Chondrocyte (in vitro differentiated cells): ENCODE measurements at regions not wholly inside any gene's neighbourhood (a gene's known extent, or its start where the extent isn't known, plus 50 kb on each side); places are given as distances from the start of the nearest gene placed in this dataset.

ENCODE experiments used
- DNase-seq: peaks from one replicate; pipeline ENCODE4 v3.0.0; 2021; ENCODE audit warnings: mixed read lengths, low spot score
- H3K27ac Mint-ChIP-seq: one replicate; pipeline ENCODE4 v1.8.0; 2021; ENCODE audit warnings: mild to moderate bottlenecking, moderate library complexity, mixed read lengths; ENCODE audit not compliant: unreplicated experiment
- H3K27me3 Mint-ChIP-seq: 2 replicates; pipeline ENCODE4 v1.8.0; 2021; ENCODE audit warnings: low read depth, mixed read lengths
- H3K36me3 Mint-ChIP-seq: 2 replicates; pipeline ENCODE4 v1.8.0; 2021; ENCODE audit warnings: low read depth, mixed read lengths
- H3K4me1 Mint-ChIP-seq: 2 replicates; pipeline ENCODE4 v1.8.0; 2021; ENCODE audit warnings: low read depth, mild to moderate bottlenecking, mixed read lengths
- H3K4me3 Mint-ChIP-seq: one replicate; pipeline ENCODE4 v1.8.0; 2021; ENCODE audit warnings: mild to moderate bottlenecking, moderate library complexity, mixed read lengths; ENCODE audit not compliant: unreplicated experiment
- H3K9me3 Mint-ChIP-seq: 2 replicates; pipeline ENCODE4 v1.8.0; 2021; ENCODE audit warnings: low read depth, mixed read lengths
- TF ChIP-seq, protein P1 (sequence below): fragments of 200-600 bp; sonication (generic); IDR thresholded peaks from 2 replicates; pipeline ENCODE4 v1.5.0; 2021; ENCODE audit warnings: antibody characterized with exemption, mild to moderate bottlenecking, moderate library complexity

- H3K27me3 Mint-ChIP-seq, result peaks cover 3% of the 10 kb centered on the region
- no peaks in the 10 kb centered on the region for H3K36me3 Mint-ChIP-seq
- H3K4me3 Mint-ChIP-seq, result no peak overlapping the region
- peaks cover 16% of the 10 kb centered on the region for H3K4me1 Mint-ChIP-seq
- TF ChIP-seq, protein P1, sequence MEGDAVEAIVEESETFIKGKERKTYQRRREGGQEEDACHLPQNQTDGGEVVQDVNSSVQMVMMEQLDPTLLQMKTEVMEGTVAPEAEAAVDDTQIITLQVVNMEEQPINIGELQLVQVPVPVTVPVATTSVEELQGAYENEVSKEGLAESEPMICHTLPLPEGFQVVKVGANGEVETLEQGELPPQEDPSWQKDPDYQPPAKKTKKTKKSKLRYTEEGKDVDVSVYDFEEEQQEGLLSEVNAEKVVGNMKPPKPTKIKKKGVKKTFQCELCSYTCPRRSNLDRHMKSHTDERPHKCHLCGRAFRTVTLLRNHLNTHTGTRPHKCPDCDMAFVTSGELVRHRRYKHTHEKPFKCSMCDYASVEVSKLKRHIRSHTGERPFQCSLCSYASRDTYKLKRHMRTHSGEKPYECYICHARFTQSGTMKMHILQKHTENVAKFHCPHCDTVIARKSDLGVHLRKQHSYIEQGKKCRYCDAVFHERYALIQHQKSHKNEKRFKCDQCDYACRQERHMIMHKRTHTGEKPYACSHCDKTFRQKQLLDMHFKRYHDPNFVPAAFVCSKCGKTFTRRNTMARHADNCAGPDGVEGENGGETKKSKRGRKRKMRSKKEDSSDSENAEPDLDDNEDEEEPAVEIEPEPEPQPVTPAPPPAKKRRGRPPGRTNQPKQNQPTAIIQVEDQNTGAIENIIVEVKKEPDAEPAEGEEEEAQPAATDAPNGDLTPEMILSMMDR, result no peak
- no peak for DNase-seq
- H3K27ac Mint-ChIP-seq, result no peak overlapping the region
- no peaks in the 10 kb centered on the region for H3K9me3 Mint-ChIP-seq
Observed at GRCh38 chr14:55965851-55966250, 152.4 kb upstream of the PELI2 start.

DNA sequence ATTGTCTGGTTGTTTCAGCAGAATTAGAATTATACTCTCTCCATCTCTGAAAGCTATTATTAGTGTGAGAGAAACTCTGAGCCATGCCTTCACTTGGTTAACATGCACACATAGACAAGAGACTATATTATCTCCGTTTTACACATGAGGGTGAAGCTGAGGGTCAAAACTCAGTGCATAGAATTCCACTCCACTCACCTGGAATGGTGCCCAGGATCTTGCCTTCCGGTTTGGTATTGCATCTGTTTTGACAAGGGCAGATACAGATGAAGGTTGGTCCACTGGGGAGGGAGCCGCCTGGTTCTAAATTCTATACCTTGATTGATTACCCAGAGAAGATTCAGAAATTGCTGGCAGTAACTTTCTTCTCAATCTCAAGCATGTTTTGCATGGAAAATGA is 149.5 kb upstream of the PELI2 start:
- H3K27me3 Mint-ChIP-seq, result peaks cover under 1% of the 10 kb centered on the region
- peaks cover 16% of the 10 kb centered on the region for H3K4me1 Mint-ChIP-seq
- DNase-seq, result no peak
- H3K9me3 Mint-ChIP-seq, result no peaks in the 10 kb centered on the region
- H3K4me3 Mint-ChIP-seq, result no peak overlapping the region
- TF ChIP-seq, protein P1, result no peak
- no peak overlapping the region for H3K27ac Mint-ChIP-seq
- H3K36me3 Mint-ChIP-seq, result no peaks in the 10 kb centered on the region

GRCh38 chr14:55973285-55973800 is 144.9 kb upstream of the PELI2 start:
- H3K27me3 Mint-ChIP-seq, result no peaks in the 10 kb centered on the region
- TF ChIP-seq, protein P1, result no peak
- H3K4me3 Mint-ChIP-seq, result no peak overlapping the region
- no peak overlapping the region for H3K27ac Mint-ChIP-seq
- no peaks in the 10 kb centered on the region for H3K9me3 Mint-ChIP-seq
- DNase-seq, result no peak
- H3K4me1 Mint-ChIP-seq, result peaks cover 5% of the 10 kb centered on the region
- no peaks in the 10 kb centered on the region for H3K36me3 Mint-ChIP-seq

GRCh38 chr14:55973911-55974630 is 144.1 kb upstream of the PELI2 start:
- Mint-ChIP-seq H3K9me3 (no peaks in the 10 kb centered on the region), H3K27me3 (no peaks in the 10 kb centered on the region), H3K27ac (no peak overlapping the region), H3K36me3 (no peaks in the 10 kb centered on the region), H3K4me1 (peaks cover 5% of the 10 kb centered on the region), H3K4me3 (no peak overlapping the region)
- no peak for DNase-seq
- TF ChIP-seq, protein P1, result no peak

DNA sequence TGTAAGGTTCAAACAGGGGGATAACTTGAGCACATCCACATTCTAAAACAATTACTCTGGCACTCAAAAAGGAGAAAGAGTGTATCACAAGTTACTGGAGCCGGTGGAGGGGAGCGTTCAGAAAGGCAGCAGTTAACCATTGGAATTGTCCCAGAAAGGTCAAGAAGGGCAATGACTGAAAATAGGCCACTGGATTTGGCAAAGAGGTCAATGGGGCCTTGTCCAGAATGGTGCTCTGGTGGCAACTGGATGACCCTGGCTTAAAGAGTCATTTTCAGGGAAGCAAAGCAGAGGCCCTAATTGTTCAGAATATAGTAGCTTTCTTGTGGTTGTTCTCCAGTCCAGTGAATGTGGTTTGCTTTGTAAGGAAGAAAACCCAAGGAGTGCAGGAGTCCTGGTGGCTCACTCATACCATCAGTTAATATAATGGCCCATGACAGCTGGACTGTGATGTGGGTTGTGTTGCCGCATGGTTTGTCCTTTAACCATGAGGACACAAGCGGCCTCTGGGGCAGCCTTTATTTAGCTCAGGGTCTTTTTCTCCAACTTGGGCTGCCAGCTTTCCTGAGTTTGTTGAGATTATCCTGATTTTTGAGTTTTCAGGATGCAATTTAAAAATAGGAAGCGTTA is 142.8 kb upstream of the PELI2 start:
- no peak overlapping the region for H3K27ac Mint-ChIP-seq
- no peaks in the 10 kb centered on the region for H3K27me3 Mint-ChIP-seq
- TF ChIP-seq, protein P1, result no peak
- H3K36me3 Mint-ChIP-seq, result peaks cover 2% of the 10 kb centered on the region
- H3K9me3 Mint-ChIP-seq, result peaks cover 3% of the 10 kb centered on the region
- H3K4me1 Mint-ChIP-seq, result peaks cover 5% of the 10 kb centered on the region
- no peak for DNase-seq
- no peak overlapping the region for H3K4me3 Mint-ChIP-seq
